IMR-90 (cell line): ENCODE measurements at regions not wholly inside any gene's neighbourhood (a gene's known extent, or its start where the extent isn't known, plus 50 kb on each side); places are given as distances from the start of the nearest gene placed in this dataset.
"Not testable (repeated sequence)": the region's sequence is repeated elsewhere in the genome, so short reads cannot be mapped to it uniquely, and the experiment has no call there.

Experiments
- ATAC-seq: fragments of 200-7000 bp; cut with Tn5 transposase; 2 replicates; pipeline ENCODE4 v1.9.1; 2020; ENCODE audit warnings: low read depth, mild to moderate bottlenecking, moderate library complexity
- BruUV-seq: library from RNA; stranded (reverse); fragments of 400-500 nt; replicated peaks from 2 replicates; lab custom pipeline; 2021; lab: Mats Ljungman, UMichigan
- CTCF ChIA-PET: fragments of 300-600 bp; formaldehyde crosslinking; extraction: SDS; loops from one replicate; lab custom pipeline; 2021; ENCODE audit warnings: antibody characterized with exemption; lab: Yijun Ruan, JAX
- POLR2A ChIA-PET: fragments of 300-600 bp; sonication (Branson Sonifier 250); formaldehyde crosslinking; loops from one replicate; lab custom pipeline; 2022; ENCODE audit warnings: antibody characterized with exemption; ENCODE audit not compliant: unreplicated experiment; lab: Charles Lee
- DNase-seq: peaks from one replicate; pipeline ENCODE4 v3.0.0; 2013
- H2AFZ ChIP-seq: replicated peaks from 2 replicates; pipeline ENCODE3; 2013; ENCODE audit warnings: low read length, mild to moderate bottlenecking; ENCODE audit not compliant: poor library complexity
- H2AK5ac ChIP-seq: 2 replicates; pipeline ENCODE4 v1.6.1; 2013; ENCODE audit warnings: low read depth, low read length, inconsistent platforms
- H2AK9ac ChIP-seq: replicated peaks from 2 replicates; pipeline ENCODE3; 2013; ENCODE audit warnings: mild to moderate bottlenecking, low read depth, low read length, moderate library complexity; ENCODE audit not compliant: poor library complexity
- H2BK120ac ChIP-seq: 2 replicates; pipeline ENCODE4 v1.6.1; 2013; ENCODE audit warnings: low read depth, low read length, inconsistent platforms
- H2BK15ac ChIP-seq: 3 replicates; pipeline ENCODE4 v1.6.1; 2013; ENCODE audit warnings: low read depth, low read length, inconsistent platforms
- H2BK20ac ChIP-seq: 2 replicates; pipeline ENCODE4 v1.6.1; 2013; ENCODE audit warnings: low read depth, mild to moderate bottlenecking, inconsistent platforms, low read length, moderate library complexity
- H2BK5ac ChIP-seq: 2 replicates; pipeline ENCODE4 v1.6.1; 2013; ENCODE audit warnings: mild to moderate bottlenecking, low read depth, low read length, inconsistent platforms; ENCODE audit not compliant: poor library complexity, severe bottlenecking
- H3K14ac ChIP-seq: replicated peaks from 2 replicates; pipeline ENCODE4 v1.6.1; 2013; ENCODE audit warnings: low read depth, low read length, inconsistent platforms
- H3K18ac ChIP-seq: 2 replicates; pipeline ENCODE4 v1.6.1; 2013; ENCODE audit warnings: low read depth, low read length, control low read depth
- H3K23ac ChIP-seq: 2 replicates; pipeline ENCODE4 v1.6.1; 2013; ENCODE audit warnings: low read depth, low read length, inconsistent platforms
- H3K27ac ChIP-seq: 2 replicates; pipeline ENCODE4 v1.5.1; 2013; ENCODE audit warnings: mild to moderate bottlenecking, control low read depth, low read length; ENCODE audit not compliant: insufficient read depth
- H3K27me3 ChIP-seq: 2 replicates; pipeline ENCODE4 v1.6.1; 2013; ENCODE audit warnings: low read length; ENCODE audit not compliant: control insufficient read depth, insufficient read depth
- H3K36me3 ChIP-seq: 2 replicates; pipeline ENCODE4 v1.6.1; 2013; ENCODE audit warnings: low read length, mixed read lengths; ENCODE audit not compliant: control insufficient read depth, insufficient read depth
- H3K4ac ChIP-seq: 2 replicates; pipeline ENCODE4 v1.6.1; 2013; ENCODE audit warnings: low read depth, low read length, inconsistent platforms
- H3K4me1 ChIP-seq: 2 replicates; pipeline ENCODE4 v1.6.1; 2013; ENCODE audit warnings: low read length, mixed read lengths; ENCODE audit not compliant: control insufficient read depth, insufficient read depth
- H3K4me2 ChIP-seq: 2 replicates; pipeline ENCODE4 v1.6.1; 2013; ENCODE audit warnings: low read depth, mild to moderate bottlenecking, control low read depth, low read length, moderate library complexity
- H3K4me3 ChIP-seq: 2 replicates; pipeline ENCODE4 v1.5.1; 2013; ENCODE audit warnings: low read depth, mild to moderate bottlenecking, control low read depth, low read length, moderate library complexity; ENCODE audit not compliant: insufficient read depth
- H3K56ac ChIP-seq: 2 replicates; pipeline ENCODE4 v1.6.1; 2013; ENCODE audit warnings: low read length, inconsistent platforms; ENCODE audit not compliant: insufficient read depth; ENCODE audit errors: extremely low read depth
- H3K79me1 ChIP-seq, 2 experiments: 2 replicates each; pipeline ENCODE4 v1.6.1; 2013; ENCODE audit warnings: low read length in 2 of 2, inconsistent platforms in 1 of 2, low read depth in 1 of 2
- H3K9ac ChIP-seq: 2 replicates; pipeline ENCODE4 v1.6.1; 2013; ENCODE audit warnings: low read depth, low read length, control low read depth
- H3K9me1 ChIP-seq: 2 replicates; pipeline ENCODE4 v1.6.1; 2013; ENCODE audit warnings: low read length, inconsistent platforms; ENCODE audit not compliant: insufficient read depth
- H3K9me3 ChIP-seq: 2 replicates; pipeline ENCODE4 v1.6.1; 2013; ENCODE audit warnings: low read length; ENCODE audit not compliant: control insufficient read depth, insufficient read depth
- H4K20me1 ChIP-seq: 2 replicates; pipeline ENCODE4 v1.6.1; 2013; ENCODE audit warnings: low read length, inconsistent platforms; ENCODE audit not compliant: insufficient read depth
- H4K5ac ChIP-seq: 2 replicates; pipeline ENCODE4 v1.6.1; 2013; ENCODE audit warnings: mild to moderate bottlenecking, low read depth, low read length, control low read depth
- H4K8ac ChIP-seq, 2 experiments: 2 replicates each; pipeline ENCODE4 v1.6.1; 2013; ENCODE audit warnings: low read depth in 2 of 2, low read length in 2 of 2, control low read depth in 1 of 2, inconsistent platforms in 1 of 2
- H4K91ac ChIP-seq: 2 replicates; pipeline ENCODE4 v1.6.1; 2013; ENCODE audit warnings: low read depth, low read length, inconsistent platforms; ENCODE audit not compliant: insufficient read depth
- MAZ ChIP-seq: IDR thresholded peaks from 2 replicates; pipeline ENCODE4 v1.6.1; 2012; ENCODE audit warnings: low read depth, mild to moderate bottlenecking, low read length, improper control_type of control experiment, moderate library complexity, borderline replicate concordance
- MXI1 ChIP-seq: IDR thresholded peaks from 2 replicates; pipeline ENCODE4 v1.6.1; 2012; ENCODE audit warnings: low read depth, mild to moderate bottlenecking, low read length, moderate library complexity, borderline replicate concordance
- WGBS, 2 experiments: methylation state at CpG; one replicate each; pipeline versions ENCODE4 v1.1.5 to v1.1.7; 2013; ENCODE audit warnings: missing lambda C conversion rate in 2 of 2; ENCODE audit not compliant: insufficient read length in 1 of 2; ENCODE audit errors: extremely low coverage in 2 of 2; 5-methylcytosine and 5-hydroxymethylcytosine counted together
- dilution Hi-C: fragments of 300-500 bp; cut with HindIII; formaldehyde crosslinking; loops from one replicate; pipeline ENCODE4 v1.14.3; 2018; ENCODE audit warnings: low sequenced_read_pairs; ENCODE audit not compliant: unreplicated experiment
- in situ Hi-C: fragments of 300-500 bp; cut with MboI; formaldehyde crosslinking; loops from 3 replicates; pipeline ENCODE4 v1.14.3; 2019; ENCODE audit warnings: low sequenced_read_pairs, inconsistent platforms, mixed read lengths
- intact Hi-C: fragments of 100-400 bp; cut with micrococcal nuclease; formaldehyde crosslinking; loops from 2 replicates; pipeline ENCODE4 v1.10.0; 2022

GRCh38 chr2:740322-741194, 63.4 kb upstream of the TMEM18 start:
- Histone ChIP-seq H3K4me2 (peak overlapping the region; percentile 82), H3K9ac (peak overlapping the region; percentile 28; the same call in 1 of the 2 replicates), H3K4me3 (peak overlapping the region; percentile 23), H2AFZ (peak overlapping the region; percentile 94)
- H2BK15ac ChIP-seq, H3K23ac ChIP-seq, H3K4ac ChIP-seq, POLR2A ChIA-PET, H3K14ac ChIP-seq, H3K36me3 ChIP-seq, in situ Hi-C loops, H2BK5ac ChIP-seq, H3K79me1 ChIP-seq, H4K8ac ChIP-seq, BruUV-seq, H3K9me1 ChIP-seq, dilution Hi-C loops, H3K9me3 ChIP-seq, H2BK120ac ChIP-seq, H2AK9ac ChIP-seq, H3K4me1 ChIP-seq, H2AK5ac ChIP-seq, H3K18ac ChIP-seq, H2BK20ac ChIP-seq, H3K27ac ChIP-seq, H3K56ac ChIP-seq, H4K5ac ChIP-seq, H3K27me3 ChIP-seq, H4K91ac ChIP-seq, H4K20me1 ChIP-seq: not testable (repeated sequence)
- CTCF ChIA-PET, result interaction anchor here (0.7 to 1.0 kb wide), 2 partner anchors 73 to 589 kb away, joined by 3 to 4 read pairs; no protein-coding TSS in a partner anchor
- intact Hi-C loops, result loop anchor here (1.0 kb wide), 1 partner anchor 63 kb away; the partner anchor contains the start of gene TMEM18
- 1% methylated on average over 18 of the region's 41 CpGs; no CpG with 5 or more reads in 1 of the 2 experiments for WGBS, 2 experiments
- ATAC-seq (peak; percentile 90), DNase-seq (peak; percentile 92)
- TF ChIP-seq MAZ, result peak; percentile 52; the same call in 1 of the 2 replicates
- TF ChIP-seq MXI1, result peak; percentile 71; the same call in 1 of the 2 replicates

DNA sequence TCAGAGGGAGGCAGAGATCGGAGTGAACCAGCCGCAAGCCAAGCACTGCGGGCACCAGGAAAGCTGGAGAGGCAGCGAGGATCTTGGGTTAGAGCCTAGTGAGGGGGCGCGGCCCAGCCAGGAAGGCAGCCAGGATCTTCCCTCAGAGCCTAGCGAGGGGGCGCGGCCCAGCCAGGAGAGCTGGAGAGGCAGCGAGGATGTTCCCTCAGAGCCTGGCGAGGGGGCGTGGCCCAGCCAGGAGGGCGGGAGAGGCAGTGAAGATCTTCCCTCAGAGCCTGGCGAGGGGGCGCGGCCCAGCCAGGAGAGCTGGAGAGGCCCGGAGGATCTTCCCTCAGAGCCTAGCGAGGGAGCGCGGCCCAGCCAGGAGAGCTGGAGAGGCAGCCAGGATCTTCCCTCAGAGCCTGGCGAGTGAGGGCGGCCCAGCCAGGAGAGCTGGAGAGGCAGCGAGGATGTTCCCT, 62.7 kb upstream of the TMEM18 start:
- H4K20me1 ChIP-seq, H3K9me3 ChIP-seq, H2BK120ac ChIP-seq, H2BK15ac ChIP-seq, H3K4me1 ChIP-seq, H3K36me3 ChIP-seq, H3K27ac ChIP-seq, H3K56ac ChIP-seq, H2AK5ac ChIP-seq, H2BK5ac ChIP-seq, H4K8ac ChIP-seq, H4K91ac ChIP-seq, in situ Hi-C loops, H3K4ac ChIP-seq, H3K9me1 ChIP-seq, H4K5ac ChIP-seq, H3K18ac ChIP-seq, H3K27me3 ChIP-seq, H3K79me1 ChIP-seq, H3K14ac ChIP-seq, H2AK9ac ChIP-seq, POLR2A ChIA-PET, BruUV-seq, H2BK20ac ChIP-seq, H3K23ac ChIP-seq, H3K9ac ChIP-seq, dilution Hi-C loops: not testable (repeated sequence)
- peak; percentile 71 for ATAC-seq
- H3K4me2 ChIP-seq, result peak overlapping the region; percentile 57
- peak overlapping the region; percentile 23 for H3K4me3 ChIP-seq
- intact Hi-C loops, result loop anchor here (1.0 kb wide), 1 partner anchor 63 kb away; the partner anchor contains the start of gene TMEM18
- peak overlapping the region; percentile 93 for H2AFZ ChIP-seq
- 0% methylated on average over 14 of the region's 23 CpGs; no CpG with 5 or more reads in 1 of the 2 experiments for WGBS, 2 experiments
- CTCF ChIA-PET, result interaction anchor here (0.7 to 1.0 kb wide), 2 partner anchors 73 to 590 kb away, joined by 3 to 4 read pairs; no protein-coding TSS in a partner anchor
- DNase-seq, result peak; percentile 66
